ENCODE measurements at regions not wholly inside any gene's neighbourhood (a gene's known extent, or its start where the extent isn't known, plus 50 kb on each side); places are given as distances from the start of the nearest gene placed in this dataset.

- Histone ChIP-seq H3K4me1 (no peaks in the 10 kb centered on the region), H3K27me3 (no peaks in the 10 kb centered on the region), H3K36me3 (no peaks in the 10 kb centered on the region), H3K4me3 (no peak overlapping the region), H3K27ac (no peak overlapping the region), H3K9me3 (no peaks in the 10 kb centered on the region)
- ATAC-seq: no peak
- TF ChIP-seq POLR2AphosphoS5 (IDR thresholded peaks at IDR 0.05) (no peak), POLR2A (IDR thresholded peaks at IDR 0.05) (no peak), CTCF (IDR thresholded peaks at IDR 0.05) (no peak), EP300 (IDR thresholded peaks at IDR 0.05) (no peak)
- WGBS, 2 donors (ENCODE audit: low coverage in 1 of 2): 75 to 76% methylated on average over 3 of the region's 3 CpGs
Measured at GRCh38 chr4:189763583-189763982, 177.1 kb upstream of the FRG1 start.

- Histone ChIP-seq H3K4me1 (no peaks in the 10 kb centered on the region), H3K27me3 (no peaks in the 10 kb centered on the region), H3K4me3 (no peak overlapping the region)
Measured at GRCh38 chr4:189765301-189765700, 175.4 kb upstream of the FRG1 start.

GRCh38 chr4:189765736-189766135, 174.9 kb upstream of the FRG1 start:
- no peak for TF ChIP-seq POLR2AphosphoS5 (IDR thresholded peaks at IDR 0.05)
- TF ChIP-seq POLR2A (IDR thresholded peaks at IDR 0.05): no peak
- TF ChIP-seq EP300 (IDR thresholded peaks at IDR 0.05): no peak
- no peak for TF ChIP-seq CTCF (IDR thresholded peaks at IDR 0.05)
- Histone ChIP-seq H3K4me1 (no peaks in the 10 kb centered on the region), H3K36me3 (no peaks in the 10 kb centered on the region), H3K27ac (no peak overlapping the region), H3K27me3 (no peaks in the 10 kb centered on the region), H3K9me3 (no peaks in the 10 kb centered on the region), H3K4me3 (no peak overlapping the region)
- ATAC-seq: no peak
- 64 to 67% methylated on average over 6 of the region's 6 CpGs for WGBS, 2 donors (ENCODE audit: low coverage in 1 of 2)

More at GRCh38 chr4:189765301-189765700, 175.4 kb upstream of the FRG1 start:
- H3K36me3 ChIP-seq: no peaks in the 10 kb centered on the region
- H3K27ac ChIP-seq: no peak overlapping the region
- TF ChIP-seq POLR2AphosphoS5 (IDR thresholded peaks at IDR 0.05) (no peak), EP300 (IDR thresholded peaks at IDR 0.05) (no peak), CTCF (IDR thresholded peaks at IDR 0.05) (no peak), POLR2A (IDR thresholded peaks at IDR 0.05) (no peak)
- WGBS, 2 donors (ENCODE audit: low coverage in 1 of 2): 92% methylated on average over 4 of the region's 10 CpGs; no CpG with 5 or more reads in 1 of the 2 donors
- H3K9me3 ChIP-seq: no peaks in the 10 kb centered on the region
- ATAC-seq: no peak

GRCh38 chr4:189767941-189768340, 172.7 kb upstream of the FRG1 start:
- ATAC-seq: no peak
- WGBS, 2 donors (ENCODE audit: low coverage in 1 of 2): 54 to 95% methylated on average over 4 of the region's 4 CpGs
- no peak overlapping the region for H3K4me3 ChIP-seq
- H3K9me3 ChIP-seq: peaks cover 0 to 2% (median 0%) of the 10 kb centered on the region in 3 donors
- H3K36me3 ChIP-seq: no peaks in the 10 kb centered on the region
- no peaks in the 10 kb centered on the region for H3K27me3 ChIP-seq
- no peak overlapping the region for H3K27ac ChIP-seq
- H3K4me1 ChIP-seq: no peaks in the 10 kb centered on the region
- no peak for TF ChIP-seq EP300 (IDR thresholded peaks at IDR 0.05)
- no peak for TF ChIP-seq POLR2A (IDR thresholded peaks at IDR 0.05)
- TF ChIP-seq POLR2AphosphoS5 (IDR thresholded peaks at IDR 0.05): no peak

GRCh38 chr4:189769131-189769530, 171.5 kb upstream of the FRG1 start:
- Histone ChIP-seq H3K36me3 (no peaks in the 10 kb centered on the region), H3K9me3 (peaks cover 0 to 7% (median 0%) of the 10 kb centered on the region in 3 donors), H3K4me3 (no peak overlapping the region), H3K4me1 (no peaks in the 10 kb centered on the region), H3K27me3 (no peaks in the 10 kb centered on the region), H3K27ac (no peak overlapping the region)
- WGBS, 2 donors (ENCODE audit: low coverage in 1 of 2): 70 to 81% methylated on average over 8 of the region's 9 CpGs
- no peak for ATAC-seq
- no peak for TF ChIP-seq POLR2A (IDR thresholded peaks at IDR 0.05)
- no peak for TF ChIP-seq POLR2AphosphoS5 (IDR thresholded peaks at IDR 0.05)
- no peak for TF ChIP-seq EP300 (IDR thresholded peaks at IDR 0.05)
- no peak for TF ChIP-seq CTCF (IDR thresholded peaks at IDR 0.05)

Data from gastroesophageal sphincter (tissue), 4 donors.